T-helper 17 cell (primary cell): ENCODE measurements at regions not wholly inside any gene's neighbourhood (a gene's known extent, or its start where the extent isn't known, plus 50 kb on each side); places are given as distances from the start of the nearest gene placed in this dataset.

Experiments
- ATAC-seq: fragments of 150-1000 bp; cut with Tn5 transposase; 2 replicates; pipeline ENCODE4 v1.10.0; 2021; ENCODE audit warnings: mild to moderate bottlenecking, moderate library complexity
- DNase-seq, 3 donors: peaks; one replicate each; pipeline versions ENCODE4 v3.0.0 to v3.0.0-alpha.2; 2020 to 2021
- H3K9me3 ChIP-seq: one replicate; pipeline ENCODE4 v1.7.0; 2013; ENCODE audit warnings: low read length, mild to moderate bottlenecking; ENCODE audit not compliant: control insufficient read depth, poor library complexity, severe bottlenecking
- H3K27ac Mint-ChIP-seq: one replicate; pipeline ENCODE4 v1.8.0; 2022; ENCODE audit warnings: mild to moderate bottlenecking, moderate library complexity, mixed read lengths
- H3K27me3 Mint-ChIP-seq: one replicate; pipeline ENCODE4 v1.8.0; 2022; ENCODE audit warnings: mixed read lengths
- H3K36me3 Mint-ChIP-seq: one replicate; pipeline ENCODE4 v1.8.0; 2022; ENCODE audit warnings: low read depth, mixed read lengths
- H3K4me1 Mint-ChIP-seq: one replicate; pipeline ENCODE4 v1.8.0; 2022; ENCODE audit warnings: mild to moderate bottlenecking, mixed read lengths
- H3K4me3 Mint-ChIP-seq: one replicate; pipeline ENCODE4 v1.8.0; 2022; ENCODE audit warnings: mild to moderate bottlenecking, moderate library complexity, mixed read lengths

DNA sequence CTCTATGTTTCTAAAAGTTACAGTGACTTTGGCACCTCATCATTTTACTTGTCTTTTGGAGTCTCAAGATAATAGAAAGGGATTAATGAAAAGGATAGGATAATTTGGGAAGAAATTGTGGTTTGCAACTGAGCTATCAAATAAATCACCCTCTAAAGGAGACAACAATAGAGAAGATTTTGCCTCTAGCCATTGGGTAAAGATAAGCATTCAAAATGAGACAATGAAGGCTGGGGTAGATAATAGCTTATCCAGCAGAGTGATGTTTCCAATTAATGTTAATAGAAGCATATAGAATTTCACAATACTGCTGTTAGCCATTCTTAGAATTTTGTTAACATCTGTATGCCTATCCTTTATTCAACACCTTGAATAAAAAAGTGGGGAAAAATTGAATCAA lies 1177.6 kb downstream of the ADGRL3 start:
- H3K36me3 Mint-ChIP-seq, result no peaks in the 10 kb centered on the region
- no peaks in the 10 kb centered on the region for H3K4me1 Mint-ChIP-seq
- H3K27ac Mint-ChIP-seq, result no peak overlapping the region
- DNase-seq, result no peak
- no peak overlapping the region for H3K4me3 Mint-ChIP-seq
- no peaks in the 10 kb centered on the region for H3K27me3 Mint-ChIP-seq
- no peak for ATAC-seq
- peaks cover 3% of the 10 kb centered on the region for H3K9me3 ChIP-seq

DNA sequence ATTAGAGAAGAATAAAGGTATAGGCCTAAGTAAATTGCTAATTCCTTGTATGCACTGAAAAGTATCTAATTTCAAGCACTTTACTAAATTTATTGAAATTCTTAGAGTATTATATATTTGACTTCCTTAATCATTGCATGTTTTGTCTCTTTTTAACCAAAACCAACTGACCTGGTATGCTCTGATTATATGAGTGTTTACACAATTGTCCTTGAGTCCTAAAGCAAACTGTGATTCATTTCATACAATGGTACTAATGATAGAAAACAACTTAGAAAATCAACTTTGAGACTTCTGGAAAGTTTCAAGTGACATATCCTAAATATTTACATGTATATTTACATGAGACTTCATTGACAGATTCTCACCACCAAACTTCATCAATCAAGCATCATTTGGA lies 1177.1 kb downstream of the ADGRL3 start:
- peaks cover 3% of the 10 kb centered on the region for H3K9me3 ChIP-seq
- Mint-ChIP-seq H3K36me3 (no peaks in the 10 kb centered on the region), H3K27ac (no peak overlapping the region), H3K4me1 (no peaks in the 10 kb centered on the region), H3K27me3 (no peaks in the 10 kb centered on the region), H3K4me3 (no peak overlapping the region)
- ATAC-seq (no peak), DNase-seq (no peak)

DNA sequence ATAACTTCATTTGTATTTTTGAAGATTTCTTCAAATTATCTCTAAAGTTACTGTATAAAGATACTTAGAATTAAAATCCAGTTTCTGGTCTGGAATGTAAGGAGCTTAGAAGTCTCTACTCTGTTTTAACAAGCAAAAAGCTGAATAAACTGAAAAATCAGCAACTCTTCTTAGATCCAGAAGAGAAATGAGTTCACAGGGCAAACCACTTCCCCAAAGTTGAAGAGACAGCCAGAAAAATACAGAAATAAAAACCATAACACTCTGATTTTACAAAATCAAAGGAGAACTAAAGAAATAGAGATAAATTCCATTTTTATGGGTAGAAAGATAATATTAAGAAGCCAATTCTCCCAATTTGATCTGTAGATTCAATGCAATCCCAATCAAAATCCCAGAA lies 1166.8 kb downstream of the ADGRL3 start:
- DNase-seq, result no peak
- Mint-ChIP-seq H3K4me3 (no peak overlapping the region), H3K27me3 (no peaks in the 10 kb centered on the region), H3K4me1 (no peaks in the 10 kb centered on the region), H3K36me3 (no peaks in the 10 kb centered on the region), H3K27ac (no peak overlapping the region)
- no peaks in the 10 kb centered on the region for H3K9me3 ChIP-seq
- ATAC-seq, result no peak

DNA sequence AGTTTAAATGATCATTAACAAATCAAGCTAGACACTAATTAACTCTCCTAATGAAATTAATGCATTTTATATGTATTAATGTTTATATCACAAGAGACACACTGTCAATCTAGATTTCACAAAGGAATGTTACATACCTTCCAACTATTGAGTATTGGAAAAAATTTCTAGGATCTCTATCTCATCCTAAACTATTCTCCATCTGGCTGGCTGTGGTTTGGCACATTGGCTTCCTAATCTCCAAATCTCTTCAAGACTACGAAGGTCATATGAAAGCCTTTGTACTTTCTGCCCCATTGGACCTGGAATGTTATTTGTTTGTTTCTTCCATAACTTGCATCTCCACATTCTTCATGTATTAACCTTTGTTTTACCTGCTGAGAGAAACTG lies 1160.0 kb downstream of the ADGRL3 start:
- ATAC-seq (no peak), DNase-seq (no peak)
- no peaks in the 10 kb centered on the region for H3K36me3 Mint-ChIP-seq
- H3K4me3 Mint-ChIP-seq, result no peak overlapping the region
- no peaks in the 10 kb centered on the region for H3K4me1 Mint-ChIP-seq
- no peaks in the 10 kb centered on the region for H3K9me3 ChIP-seq
- H3K27me3 Mint-ChIP-seq, result no peaks in the 10 kb centered on the region
- H3K27ac Mint-ChIP-seq, result no peak overlapping the region

DNA sequence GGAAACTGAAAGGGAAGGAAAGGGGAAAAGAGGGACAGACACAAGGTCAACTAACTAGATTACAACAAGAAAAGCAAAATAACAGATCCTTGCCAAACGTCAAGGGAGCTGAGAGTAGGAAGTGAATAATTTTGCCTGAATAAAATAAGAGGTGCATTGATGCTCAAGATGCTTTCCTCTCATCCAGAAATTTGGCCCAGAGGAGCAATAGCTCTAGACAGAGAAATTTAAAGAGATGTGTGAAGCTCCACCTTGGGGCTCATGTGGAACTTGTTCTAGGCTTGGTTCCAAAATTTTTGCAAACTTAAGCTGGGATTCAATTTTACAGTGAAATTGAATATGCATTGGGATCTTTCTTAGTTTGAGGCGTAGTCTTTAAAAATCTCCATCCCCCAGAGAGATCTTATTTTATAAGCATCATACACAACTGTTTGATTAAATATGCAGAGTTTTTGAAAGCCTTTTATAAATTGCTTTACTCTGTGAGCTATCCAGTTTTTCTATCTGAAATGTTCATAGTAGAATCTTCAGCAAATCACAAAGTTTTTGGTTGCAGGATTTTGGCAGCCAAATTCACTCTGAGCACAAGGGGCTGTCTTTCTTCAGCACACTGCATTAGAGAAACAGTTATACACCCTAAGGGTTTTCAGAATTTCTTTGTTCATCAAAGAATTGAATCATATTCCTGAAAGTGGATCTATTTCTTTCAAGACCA lies 1159.5 kb downstream of the ADGRL3 start:
- DNase-seq (no peak), ATAC-seq (no peak)
- no peak overlapping the region for H3K27ac Mint-ChIP-seq
- no peaks in the 10 kb centered on the region for H3K4me1 Mint-ChIP-seq
- H3K4me3 Mint-ChIP-seq, result no peak overlapping the region
- H3K36me3 Mint-ChIP-seq, result no peaks in the 10 kb centered on the region
- no peaks in the 10 kb centered on the region for H3K9me3 ChIP-seq
- H3K27me3 Mint-ChIP-seq, result no peaks in the 10 kb centered on the region

DNA sequence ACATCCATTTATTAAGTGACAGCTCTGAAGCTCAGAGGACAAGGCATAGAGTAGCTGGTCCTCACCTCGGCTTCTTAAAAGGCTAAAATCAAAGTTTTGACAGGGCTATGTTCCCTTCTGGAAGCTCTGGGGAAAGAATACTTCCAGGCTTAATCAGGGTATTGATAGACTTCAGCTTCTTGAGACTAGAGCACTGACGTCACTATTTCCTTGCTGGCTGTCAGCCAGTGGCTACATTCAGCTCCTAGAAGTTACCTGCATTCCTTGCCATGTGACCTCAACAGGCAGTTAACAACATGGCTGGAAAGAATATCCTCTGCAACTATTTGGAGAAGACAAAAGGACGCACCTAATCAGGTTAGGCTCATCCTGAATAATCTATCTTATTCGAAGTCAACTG lies 1144.8 kb downstream of the ADGRL3 start:
- DNase-seq (no peak), ATAC-seq (no peak)
- no peak overlapping the region for H3K27ac Mint-ChIP-seq
- H3K9me3 ChIP-seq, result peaks cover 5% of the 10 kb centered on the region
- no peaks in the 10 kb centered on the region for H3K27me3 Mint-ChIP-seq
- no peaks in the 10 kb centered on the region for H3K4me1 Mint-ChIP-seq
- H3K36me3 Mint-ChIP-seq, result no peaks in the 10 kb centered on the region
- no peak overlapping the region for H3K4me3 Mint-ChIP-seq

DNA sequence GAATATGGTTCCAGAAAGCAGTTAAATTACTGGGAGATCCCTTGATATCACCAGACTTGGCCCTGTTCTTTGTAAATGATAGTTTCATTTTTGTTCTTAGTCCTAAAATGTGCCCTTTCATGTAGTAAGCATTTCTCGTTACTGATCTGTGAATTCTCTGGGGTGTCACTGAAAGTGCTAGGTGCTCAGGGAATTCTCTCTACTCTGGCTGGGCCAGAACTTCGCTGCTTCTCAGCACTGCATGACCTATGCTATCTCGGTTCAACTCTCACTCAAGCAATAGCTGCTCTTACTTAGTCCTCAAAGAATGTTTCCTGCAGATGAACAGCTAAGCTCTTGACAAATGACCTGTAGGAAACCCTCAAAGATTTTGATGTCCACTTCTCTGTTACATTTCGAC lies 1144.3 kb downstream of the ADGRL3 start:
- no peak overlapping the region for H3K4me3 Mint-ChIP-seq
- DNase-seq (no peak), ATAC-seq (no peak)
- H3K27me3 Mint-ChIP-seq, result no peaks in the 10 kb centered on the region
- peaks cover 5% of the 10 kb centered on the region for H3K9me3 ChIP-seq
- no peaks in the 10 kb centered on the region for H3K4me1 Mint-ChIP-seq
- H3K27ac Mint-ChIP-seq, result no peak overlapping the region
- H3K36me3 Mint-ChIP-seq, result no peaks in the 10 kb centered on the region

DNA sequence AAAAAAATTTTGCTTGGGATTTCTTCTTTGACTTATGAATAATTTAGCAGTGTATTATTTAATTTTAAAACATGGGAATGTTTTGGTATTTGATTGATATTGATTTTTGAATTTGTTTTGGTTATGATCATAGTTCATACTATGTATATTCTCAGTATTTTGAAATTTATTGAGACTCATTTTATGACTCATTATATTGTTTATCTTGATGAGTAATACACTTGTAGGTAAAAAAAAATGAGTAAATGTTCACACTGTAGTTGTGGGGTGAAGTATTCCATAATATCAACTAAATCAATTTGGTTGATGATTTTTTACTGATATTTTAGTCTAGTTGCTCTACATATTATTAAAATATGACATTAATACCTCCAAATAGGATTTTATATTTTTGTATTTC lies 1142.2 kb downstream of the ADGRL3 start:
- ATAC-seq, result no peak
- peaks cover 5% of the 10 kb centered on the region for H3K9me3 ChIP-seq
- Mint-ChIP-seq H3K27ac (no peak overlapping the region), H3K36me3 (no peaks in the 10 kb centered on the region), H3K27me3 (no peaks in the 10 kb centered on the region), H3K4me3 (no peak overlapping the region), H3K4me1 (no peaks in the 10 kb centered on the region)
- no peak for DNase-seq

DNA sequence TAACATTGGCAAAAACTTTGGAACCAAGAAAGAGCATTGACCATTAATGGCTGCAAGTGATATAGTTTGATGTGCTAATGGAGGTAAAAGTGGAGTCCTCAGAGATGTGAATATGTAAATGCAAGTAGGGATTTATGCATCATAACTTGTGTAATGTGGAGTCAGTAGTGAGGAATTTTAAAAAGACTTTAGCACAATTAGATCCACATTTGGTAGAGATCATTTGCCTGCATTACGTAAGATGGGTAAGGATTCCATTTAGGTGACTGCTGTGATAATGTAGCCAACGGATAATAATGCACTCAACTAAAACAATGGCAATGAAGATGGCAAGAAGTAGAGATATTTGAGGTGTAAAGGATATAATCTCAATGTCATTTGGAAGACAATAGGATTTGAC lies 1128.4 kb downstream of the ADGRL3 start:
- ATAC-seq, result no peak
- Mint-ChIP-seq H3K27ac (no peak overlapping the region), H3K27me3 (no peaks in the 10 kb centered on the region), H3K36me3 (no peaks in the 10 kb centered on the region), H3K4me1 (no peaks in the 10 kb centered on the region), H3K4me3 (no peak overlapping the region)
- no peaks in the 10 kb centered on the region for H3K9me3 ChIP-seq
- no peak for DNase-seq

DNA sequence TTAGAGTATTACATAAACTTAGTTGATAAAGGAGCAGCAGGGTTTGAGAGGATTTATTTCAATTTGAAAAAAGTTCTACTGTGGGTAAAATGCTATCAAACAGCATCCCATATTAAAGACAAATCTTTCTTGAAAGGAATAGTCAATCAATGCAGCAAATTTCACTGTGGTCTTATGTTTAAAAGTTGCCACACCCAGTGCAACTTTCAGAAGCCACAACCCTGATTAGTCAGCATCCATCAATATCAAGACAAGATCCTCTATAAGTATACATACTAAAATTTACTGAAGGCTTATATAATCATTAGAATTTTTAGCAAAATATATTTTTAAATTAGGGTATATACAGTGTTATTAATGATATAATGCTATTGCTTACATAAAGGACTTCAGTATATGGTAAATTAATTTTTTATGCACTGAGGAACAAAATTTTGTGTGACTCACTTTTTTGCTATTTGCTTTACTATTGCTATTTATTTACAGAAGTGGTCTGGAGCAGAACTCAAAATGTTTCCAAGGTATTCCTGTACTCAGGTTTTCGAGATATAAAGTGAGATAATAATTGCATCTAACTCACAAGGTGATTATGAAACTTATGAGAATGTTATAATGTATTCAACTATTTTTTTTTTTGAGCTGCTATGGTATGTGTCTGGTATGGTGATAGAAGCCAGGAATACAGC lies 1127.6 kb downstream of the ADGRL3 start:
- no peaks in the 10 kb centered on the region for H3K36me3 Mint-ChIP-seq
- DNase-seq, result no peak

DNA sequence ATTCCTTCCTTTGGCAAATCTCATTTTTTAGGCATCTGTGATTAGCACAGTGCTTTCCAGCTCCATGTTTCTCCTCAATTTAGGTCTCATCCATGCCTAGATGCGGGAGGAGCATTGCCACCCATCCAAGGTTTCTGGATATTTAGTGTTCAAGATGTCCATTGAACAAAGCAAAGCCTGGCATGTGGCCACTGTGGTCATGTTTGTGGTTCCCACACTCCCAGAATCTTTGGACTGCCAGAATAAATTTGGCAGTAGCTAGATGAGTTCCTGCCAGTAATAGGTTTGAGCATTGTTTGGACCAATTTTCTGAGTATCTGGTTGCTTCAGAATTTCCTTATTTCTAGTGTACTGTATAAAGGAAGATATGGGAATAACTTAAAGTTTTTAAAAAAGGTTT lies 1124.1 kb downstream of the ADGRL3 start:
- no peaks in the 10 kb centered on the region for H3K4me1 Mint-ChIP-seq
- no peak overlapping the region for H3K4me3 Mint-ChIP-seq
- H3K9me3 ChIP-seq, result no peaks in the 10 kb centered on the region
- no peak overlapping the region for H3K27ac Mint-ChIP-seq
- H3K27me3 Mint-ChIP-seq, result no peaks in the 10 kb centered on the region
- H3K36me3 Mint-ChIP-seq, result no peaks in the 10 kb centered on the region
- DNase-seq, result no peak
- no peak for ATAC-seq

More for the DNA sequence above, 1127.6 kb downstream of the ADGRL3 start:
- H3K4me3 Mint-ChIP-seq, result no peak overlapping the region
- H3K27ac Mint-ChIP-seq, result no peak overlapping the region
- H3K4me1 Mint-ChIP-seq, result no peaks in the 10 kb centered on the region
- no peaks in the 10 kb centered on the region for H3K9me3 ChIP-seq
- no peaks in the 10 kb centered on the region for H3K27me3 Mint-ChIP-seq
- ATAC-seq, result no peak

DNA sequence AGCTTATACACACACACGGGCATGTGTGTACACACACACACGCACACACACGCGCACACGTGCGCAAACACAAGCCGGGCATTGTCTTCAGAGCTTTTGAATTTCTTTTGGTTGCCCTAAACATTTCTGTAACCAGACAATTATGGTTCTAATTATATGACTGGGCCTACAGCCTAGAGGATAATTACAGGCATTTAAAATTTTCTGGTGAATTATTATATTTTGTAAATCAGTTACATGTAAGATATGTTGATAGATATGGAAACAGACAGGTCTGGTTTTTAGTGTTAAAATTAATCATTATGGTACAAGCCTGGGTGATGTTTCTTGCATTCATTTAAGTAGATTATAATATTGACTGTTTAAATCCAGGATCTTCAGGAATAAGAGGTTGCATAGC lies 1120.5 kb downstream of the ADGRL3 start:
- ATAC-seq (no peak), DNase-seq (no peak)
- H3K27ac Mint-ChIP-seq, result no peak overlapping the region
- no peaks in the 10 kb centered on the region for H3K36me3 Mint-ChIP-seq
- H3K9me3 ChIP-seq, result peaks cover 2% of the 10 kb centered on the region
- no peaks in the 10 kb centered on the region for H3K4me1 Mint-ChIP-seq
- H3K4me3 Mint-ChIP-seq, result no peak overlapping the region
- H3K27me3 Mint-ChIP-seq, result no peaks in the 10 kb centered on the region

DNA sequence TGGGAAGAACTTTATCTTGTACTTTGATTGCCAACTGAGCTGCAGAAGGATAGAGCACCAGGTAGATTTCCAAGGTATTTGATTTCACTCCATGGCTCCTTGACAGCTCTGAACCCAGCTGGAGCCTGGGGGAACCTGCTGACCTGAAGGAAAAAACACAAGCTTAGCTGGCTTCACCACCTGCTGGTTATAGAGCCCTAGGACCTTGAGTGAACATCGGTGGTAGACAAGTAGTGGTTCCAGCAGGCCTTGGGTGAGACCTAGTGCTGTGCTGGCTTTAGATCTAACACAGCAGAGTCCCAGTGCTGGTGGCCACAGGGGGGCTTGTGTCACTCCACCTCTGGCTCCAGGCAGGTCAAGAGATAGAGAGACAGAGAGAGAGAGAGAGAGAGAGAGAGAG lies 1102.6 kb downstream of the ADGRL3 start:
- no peak overlapping the region for H3K4me3 Mint-ChIP-seq
- H3K4me1 Mint-ChIP-seq, result no peaks in the 10 kb centered on the region
- peaks cover 4% of the 10 kb centered on the region for H3K9me3 ChIP-seq
- ATAC-seq, result no peak
- no peaks in the 10 kb centered on the region for H3K27me3 Mint-ChIP-seq
- H3K36me3 Mint-ChIP-seq, result no peaks in the 10 kb centered on the region
- DNase-seq, result no peak
- no peak overlapping the region for H3K27ac Mint-ChIP-seq

DNA sequence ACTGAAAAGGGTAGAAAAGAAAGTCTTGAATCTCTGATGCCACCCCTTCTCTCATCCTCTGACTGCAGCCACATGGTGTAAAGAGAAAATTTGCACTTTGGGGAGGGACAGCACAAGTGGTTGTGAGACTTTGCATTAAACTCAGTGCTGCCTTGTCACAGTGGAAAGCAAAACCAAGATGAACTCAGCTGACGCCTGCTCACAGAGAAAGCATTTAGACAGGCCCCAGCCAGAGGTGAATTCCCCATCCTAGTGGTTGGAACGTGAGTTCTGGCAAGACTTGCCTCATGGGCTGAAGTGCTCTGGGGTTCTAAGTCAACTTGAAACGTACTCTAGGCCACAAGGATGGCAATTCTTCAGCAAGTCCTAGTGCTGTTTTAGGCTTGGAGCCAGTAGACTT lies 1101.4 kb downstream of the ADGRL3 start:
- peaks cover 7% of the 10 kb centered on the region for H3K9me3 ChIP-seq
- no peak for ATAC-seq
- Mint-ChIP-seq H3K27ac (no peak overlapping the region), H3K4me3 (no peak overlapping the region), H3K27me3 (no peaks in the 10 kb centered on the region), H3K36me3 (no peaks in the 10 kb centered on the region), H3K4me1 (no peaks in the 10 kb centered on the region)
- DNase-seq, result no peak
